ENCODE measurements at regions not wholly inside any gene's neighbourhood (a gene's known extent, or its start where the extent isn't known, plus 50 kb on each side); places are given as distances from the start of the nearest gene placed in this dataset.

GRCh38 chr6:130282234-130282995, 59.7 kb upstream of the SAMD3 start:
- no peak for ATAC-seq
- no peak for TF ChIP-seq CTCF (IDR thresholded peaks at IDR 0.05)
- intact Hi-C loops (cut with DNase I) = no loop called here

GRCh38 chr6:130276507-130276906, 53.8 kb upstream of the SAMD3 start:
- DNase-seq = no peak
- Histone ChIP-seq H3K4me3 (no peak overlapping the region), H3K36me3 (no peaks in the 10 kb centered on the region), H3K9me3 (peaks cover 33% of the 10 kb centered on the region), H3K4me1 (no peaks in the 10 kb centered on the region), H3K27me3 (ENCODE audit: low read depth) (no peaks in the 10 kb centered on the region), H3K27ac (no peak overlapping the region)
- TF ChIP-seq CTCF (IDR thresholded peaks at IDR 0.05) = no peak
- intact Hi-C loops (cut with DNase I) = no loop called here
- ATAC-seq = no peak

More at GRCh38 chr6:130282234-130282995, 59.7 kb upstream of the SAMD3 start:
- no peaks in the 10 kb centered on the region for H3K9me3 ChIP-seq
- H3K36me3 ChIP-seq = no peaks in the 10 kb centered on the region
- no peaks in the 10 kb centered on the region for H3K27me3 ChIP-seq (ENCODE audit: low read depth)
- no peak overlapping the region for H3K4me3 ChIP-seq
- H3K4me1 ChIP-seq = no peaks in the 10 kb centered on the region
- H3K27ac ChIP-seq = no peak overlapping the region
- no peak for DNase-seq

GRCh38 chr6:130274007-130274406, 51.3 kb upstream of the SAMD3 start:
- Histone ChIP-seq H3K4me3 (no peak overlapping the region), H3K36me3 (no peaks in the 10 kb centered on the region), H3K9me3 (peaks cover 33% of the 10 kb centered on the region), H3K27me3 (ENCODE audit: low read depth) (no peaks in the 10 kb centered on the region), H3K4me1 (no peaks in the 10 kb centered on the region), H3K27ac (no peak overlapping the region)
- intact Hi-C loops (cut with DNase I) = no loop called here
- ATAC-seq (no peak), DNase-seq (no peak)
- TF ChIP-seq CTCF (IDR thresholded peaks at IDR 0.05) = no peak
